B cell (primary cell): ENCODE measurements at regions not wholly inside any gene's neighbourhood (a gene's known extent, or its start where the extent isn't known, plus 50 kb on each side); places are given as distances from the start of the nearest gene placed in this dataset.

Experiments used
- ATAC-seq: fragments of 200-7000 bp; cut with Tn5 transposase; one replicate; pipeline ENCODE4 v1.10.0; 2021; ENCODE audit warnings: low read depth, mild to moderate bottlenecking, moderate number of reproducible peaks, moderate library complexity
- CTCF ChIA-PET: fragments of 350-600 bp; sonication (Branson Sonifier 250); formaldehyde crosslinking; loops from one replicate; lab custom pipeline; 2021; ENCODE audit warnings: antibody characterized with exemption, inconsistent platforms; lab: Charles Lee
- POLR2A ChIA-PET: fragments of 350-600 bp; sonication (Branson Sonifier 250); formaldehyde crosslinking; loops from one replicate; lab custom pipeline; 2021; ENCODE audit warnings: antibody characterized with exemption; lab: Charles Lee
- DNase-seq: peaks from one replicate; pipeline ENCODE4 v3.0.0; 2013
- H2AFZ ChIP-seq: 2 replicates; pipeline ENCODE4 v1.6.1; 2012; ENCODE audit warnings: mild to moderate bottlenecking, low read depth, low read length; ENCODE audit not compliant: insufficient read depth, poor library complexity, severe bottlenecking
- H3K27ac ChIP-seq, 2 donors: 1 replicate in 1 of 2; 2 replicates in 1 of 2; pipeline ENCODE4 v1.5.1; 2012 to 2013; ENCODE audit warnings: low read length in 2 of 2, mild to moderate bottlenecking in 2 of 2, moderate library complexity in 1 of 2
- H3K27me3 ChIP-seq, 4 experiments: fragments of 200-600 bp in 1 of 4; sonication (generic) in 1 of 4; replicated peaks in 1 of 4; 1 replicate in 2 of 4; 2 replicates in 2 of 4; pipeline versions ENCODE4 v1.6.1 to v1.7.0; 2013 to 2016; ENCODE audit warnings: low read length in 3 of 4, mild to moderate bottlenecking in 2 of 4, mixed read lengths in 1 of 4, moderate library complexity in 1 of 4; ENCODE audit not compliant: insufficient read depth in 4 of 4, control insufficient read depth in 3 of 4; ENCODE audit errors: control extremely low read depth in 1 of 4
- H3K36me3 ChIP-seq, 2 experiments: replicated peaks in 1 of 2; 1 replicate in 1 of 2; 2 replicates in 1 of 2; pipeline versions ENCODE4 v1.6.1 to v1.7.1; 2013; ENCODE audit warnings: low read length in 1 of 2; ENCODE audit not compliant: insufficient read depth in 2 of 2, control insufficient read depth in 1 of 2; ENCODE audit errors: control extremely low read depth in 1 of 2, extremely low read depth in 1 of 2
- H3K4me1 ChIP-seq, 2 donors: fragments of 200-600 bp in 1 of 2; sonication (generic) in 1 of 2; 1 replicate in 1 of 2; 2 replicates in 1 of 2; pipeline versions ENCODE4 v1.5.1 to v1.6.1; 2013 to 2017; ENCODE audit warnings: low read length in 2 of 2; ENCODE audit not compliant: control insufficient read depth in 2 of 2, insufficient read depth in 2 of 2
- H3K4me2 ChIP-seq: replicated peaks from 2 replicates; pipeline ENCODE3; 2012; ENCODE audit warnings: mild to moderate bottlenecking, low read depth, low read length; ENCODE audit not compliant: poor library complexity, severe bottlenecking
- H3K4me3 ChIP-seq, 5 experiments: fragments of 200-600 bp in 1 of 5; sonication (generic) in 1 of 5; 1 replicate in 3 of 5; 2 replicates in 2 of 5; pipeline versions ENCODE4 v1.5.1 to v1.7.0; 2011 to 2016; ENCODE audit warnings: low read length in 4 of 5, mild to moderate bottlenecking in 4 of 5, low read depth in 2 of 5, control low read depth in 1 of 5, moderate library complexity in 1 of 5; ENCODE audit not compliant: insufficient read depth in 1 of 5; ENCODE audit errors: control extremely low read depth in 1 of 5, extremely low read depth in 1 of 5
- H3K79me2 ChIP-seq: fragments of 200-600 bp; sonication (generic); one replicate; pipeline ENCODE4 v1.6.0; 2016; ENCODE audit warnings: low read length; ENCODE audit not compliant: control insufficient read depth, insufficient read depth
- H3K9ac ChIP-seq: fragments of 200-600 bp; sonication (generic); 2 replicates; pipeline ENCODE4 v1.6.1; 2017; ENCODE audit warnings: mild to moderate bottlenecking, low read length, moderate library complexity
- H3K9me3 ChIP-seq, 3 donors: one replicate each; pipeline versions ENCODE4 v1.6.1 to v1.7.1; 2013; ENCODE audit warnings: low read length in 2 of 3; ENCODE audit not compliant: control insufficient read depth in 2 of 3, insufficient read depth in 1 of 3; ENCODE audit errors: control extremely low read depth in 1 of 3
- H4K20me1 ChIP-seq: 2 replicates; pipeline ENCODE4 v1.6.0; 2012; ENCODE audit warnings: mild to moderate bottlenecking, low read length; ENCODE audit not compliant: insufficient read depth, control insufficient read depth, poor library complexity, severe bottlenecking
- H3K27ac Mint-ChIP-seq: one replicate; pipeline ENCODE4 v1.8.0; 2021; ENCODE audit warnings: mixed read lengths
- H3K27me3 Mint-ChIP-seq: one replicate; pipeline ENCODE4 v1.8.0; 2021; ENCODE audit warnings: mixed read lengths
- H3K4me1 Mint-ChIP-seq: one replicate; pipeline ENCODE4 v1.8.0; 2021; ENCODE audit warnings: mixed read lengths
- H3K4me3 Mint-ChIP-seq: one replicate; pipeline ENCODE4 v1.8.0; 2021; ENCODE audit warnings: mixed read lengths
- H3K9me3 Mint-ChIP-seq: one replicate; pipeline ENCODE4 v1.8.0; 2022; ENCODE audit warnings: mixed read lengths; ENCODE audit not compliant: insufficient read depth
- EZH2 ChIP-seq: IDR thresholded peaks from 2 replicates; pipeline ENCODE4 v1.6.1; 2012; ENCODE audit warnings: borderline replicate concordance, low read depth, mild to moderate bottlenecking, moderate library complexity, low read length; ENCODE audit not compliant: insufficient read depth, poor library complexity, severe bottlenecking
- WGBS: methylation state at CpG from one replicate; pipeline ENCODE4 v1.1.5; 2013; ENCODE audit warnings: missing lambda C conversion rate; ENCODE audit not compliant: insufficient coverage; 5-methylcytosine and 5-hydroxymethylcytosine counted together
- intact Hi-C: fragments of 100-400 bp; cut with micrococcal nuclease; formaldehyde crosslinking; loops from one replicate; pipeline ENCODE4 v1.10.0; 2022
- TF ChIP-seq, protein P1 (sequence below): fragments of 200-600 bp; IDR thresholded peaks from one replicate; pipeline ENCODE4 v1.8.0; 2022; ENCODE audit warnings: antibody characterized with exemption, mild to moderate bottlenecking

- ATAC-seq: no peak
- no peaks in the 10 kb centered on the region for H3K4me1 Mint-ChIP-seq
- Histone ChIP-seq H3K27ac (no peak overlapping the region), H3K9me3 (peaks cover 0 to 3% (median 0%) of the 10 kb centered on the region in 3 donors), H4K20me1 (no peaks in the 10 kb centered on the region), H3K4me2 (no peak overlapping the region), H2AFZ (no peak overlapping the region), H3K9ac (no peak overlapping the region), H3K27me3 (no peaks in the 10 kb centered on the region), H3K4me1 (no peaks in the 10 kb centered on the region), H3K36me3 (no peaks in the 10 kb centered on the region), H3K79me2 (no peaks in the 10 kb centered on the region), H3K4me3 (no peak overlapping the region)
- peaks cover 3% of the 10 kb centered on the region for H3K27me3 Mint-ChIP-seq
- H3K9me3 Mint-ChIP-seq: peaks cover 10% of the 10 kb centered on the region
- no peak overlapping the region for H3K27ac Mint-ChIP-seq
- WGBS: 100% methylated on average over 1 of the region's 1 CpG
- intact Hi-C loops: no loop called here
- no peak overlapping the region for H3K4me3 Mint-ChIP-seq
- ChIA-PET CTCF (no interaction called here), POLR2A (no interaction called here)
- DNase-seq: no peak
- TF ChIP-seq, protein P1, sequence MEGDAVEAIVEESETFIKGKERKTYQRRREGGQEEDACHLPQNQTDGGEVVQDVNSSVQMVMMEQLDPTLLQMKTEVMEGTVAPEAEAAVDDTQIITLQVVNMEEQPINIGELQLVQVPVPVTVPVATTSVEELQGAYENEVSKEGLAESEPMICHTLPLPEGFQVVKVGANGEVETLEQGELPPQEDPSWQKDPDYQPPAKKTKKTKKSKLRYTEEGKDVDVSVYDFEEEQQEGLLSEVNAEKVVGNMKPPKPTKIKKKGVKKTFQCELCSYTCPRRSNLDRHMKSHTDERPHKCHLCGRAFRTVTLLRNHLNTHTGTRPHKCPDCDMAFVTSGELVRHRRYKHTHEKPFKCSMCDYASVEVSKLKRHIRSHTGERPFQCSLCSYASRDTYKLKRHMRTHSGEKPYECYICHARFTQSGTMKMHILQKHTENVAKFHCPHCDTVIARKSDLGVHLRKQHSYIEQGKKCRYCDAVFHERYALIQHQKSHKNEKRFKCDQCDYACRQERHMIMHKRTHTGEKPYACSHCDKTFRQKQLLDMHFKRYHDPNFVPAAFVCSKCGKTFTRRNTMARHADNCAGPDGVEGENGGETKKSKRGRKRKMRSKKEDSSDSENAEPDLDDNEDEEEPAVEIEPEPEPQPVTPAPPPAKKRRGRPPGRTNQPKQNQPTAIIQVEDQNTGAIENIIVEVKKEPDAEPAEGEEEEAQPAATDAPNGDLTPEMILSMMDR: no peak
- TF ChIP-seq EZH2: no peak
Observed at GRCh38 chr15:83340087-83340486, 55.6 kb upstream of the BNC1 start.

DNA sequence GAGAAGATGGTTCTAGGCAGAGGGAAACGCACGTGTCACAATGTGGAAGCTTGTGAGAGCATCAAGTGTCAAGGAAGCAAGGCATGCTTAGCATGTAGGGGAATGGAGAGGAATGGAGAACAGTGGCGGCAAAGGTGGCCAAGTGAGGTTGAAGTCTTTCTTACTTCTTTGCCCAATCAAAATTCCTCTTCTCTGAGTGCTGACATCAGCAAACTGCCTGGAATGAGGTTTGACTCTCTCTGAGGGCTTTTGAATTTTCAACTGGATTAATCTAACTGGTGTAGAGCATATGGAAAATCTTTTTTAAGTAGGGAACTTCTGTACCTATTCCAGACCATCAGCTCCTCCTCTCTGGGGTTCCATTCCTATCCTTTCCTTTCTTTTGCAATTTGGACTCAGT lies 61.9 kb upstream of the BNC1 start:
- H3K9me3 ChIP-seq: no peaks in the 10 kb centered on the region
- Mint-ChIP-seq H3K4me1 (no peaks in the 10 kb centered on the region), H3K27ac (no peak overlapping the region), H3K4me3 (no peak overlapping the region), H3K27me3 (peaks cover 15% of the 10 kb centered on the region), H3K9me3 (no peaks in the 10 kb centered on the region)
- no peaks in the 10 kb centered on the region for H3K36me3 ChIP-seq
- ChIA-PET POLR2A (no interaction called here), CTCF (no interaction called here)
- no peaks in the 10 kb centered on the region for H3K27me3 ChIP-seq
- H3K79me2 ChIP-seq: no peaks in the 10 kb centered on the region
- intact Hi-C loops: no loop called here
- no peak overlapping the region for H3K9ac ChIP-seq
- 94% methylated on average over 2 of the region's 3 CpGs for WGBS
- H3K27ac ChIP-seq: no peak overlapping the region
- TF ChIP-seq, protein P1: no peak
- TF ChIP-seq EZH2: no peak
- no peaks in the 10 kb centered on the region for H4K20me1 ChIP-seq
- H3K4me3 ChIP-seq: no peak overlapping the region
- DNase-seq (no peak), ATAC-seq (no peak)
- no peaks in the 10 kb centered on the region for H3K4me1 ChIP-seq
- H3K4me2 ChIP-seq: no peak overlapping the region
- no peak overlapping the region for H2AFZ ChIP-seq
